GM18909 (cell line): ENCODE measurements at regions not wholly inside any gene's neighbourhood (a gene's known extent, or its start where the extent isn't known, plus 50 kb on each side); places are given as distances from the start of the nearest gene placed in this dataset.
"Not testable (repeated sequence)": the region's sequence is repeated elsewhere in the genome, so short reads cannot be mapped to it uniquely, and the experiment has no call there.

Experiments used
- ATAC-seq: cut with Tn5 transposase; IDR thresholded peaks from one replicate; pipeline ENCODE4 v1.9.1; 2021; ENCODE audit warnings: mild to moderate bottlenecking; ENCODE audit not compliant: unreplicated experiment, poor library complexity

DNA sequence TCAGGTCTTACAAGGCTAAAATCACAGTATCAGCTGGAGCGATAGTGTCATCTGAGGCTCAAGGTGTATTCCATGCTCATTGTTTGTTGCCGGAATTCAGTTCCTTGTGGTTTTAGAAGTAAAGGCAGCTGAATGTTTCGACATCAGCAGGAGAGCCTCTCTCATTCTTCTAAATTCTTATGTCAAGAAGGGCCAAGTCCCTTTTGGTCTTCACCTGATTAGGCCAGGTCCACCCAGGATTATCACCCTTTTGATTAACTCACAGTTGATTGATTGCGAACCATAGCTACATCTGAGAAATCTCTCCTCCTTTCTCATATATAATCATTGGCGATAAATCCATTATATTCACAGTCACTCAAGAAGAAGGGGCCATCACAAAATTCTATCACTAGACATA lies 806.7 kb upstream of the PRMT6 start:
- ATAC-seq = no peak

DNA sequence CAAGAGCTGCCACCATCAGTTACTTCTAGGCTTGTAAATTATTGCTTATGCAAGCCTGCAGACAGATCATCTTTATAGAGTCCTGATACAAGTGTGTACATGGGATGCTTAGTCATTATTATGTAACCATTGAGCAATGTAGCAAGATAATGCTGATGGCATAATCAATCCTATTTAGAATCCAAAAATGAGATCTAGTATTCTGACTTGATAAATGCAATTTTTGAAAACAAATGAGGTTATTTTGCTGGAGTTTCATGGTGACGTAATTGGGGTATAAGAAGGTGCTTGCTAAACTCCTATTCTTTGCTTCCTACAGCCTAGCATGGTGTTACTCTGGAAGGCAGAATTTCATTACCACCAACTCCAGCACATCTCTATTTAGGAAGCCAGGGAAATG lies 801.7 kb upstream of the PRMT6 start:
- ATAC-seq = no peak

DNA sequence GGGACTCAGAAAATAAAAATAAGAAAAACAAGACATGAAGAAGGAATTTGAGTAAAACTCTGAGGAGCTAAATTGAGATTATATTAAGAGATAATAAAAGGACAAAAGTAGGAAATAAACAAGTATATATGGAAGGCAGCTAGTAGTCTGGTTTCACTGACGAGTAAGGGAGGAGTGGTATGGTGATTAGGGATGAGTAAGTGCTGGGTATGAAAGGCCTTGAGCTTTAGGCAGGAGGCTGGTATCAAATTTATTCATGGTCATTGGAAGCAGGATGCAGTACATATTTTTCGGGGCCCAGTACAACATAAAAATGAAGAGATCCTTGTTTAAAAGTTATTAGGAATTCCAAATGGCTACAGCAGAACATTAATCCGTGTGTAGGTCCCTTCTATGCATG lies 789.7 kb upstream of the PRMT6 start:
- no peak for ATAC-seq

DNA sequence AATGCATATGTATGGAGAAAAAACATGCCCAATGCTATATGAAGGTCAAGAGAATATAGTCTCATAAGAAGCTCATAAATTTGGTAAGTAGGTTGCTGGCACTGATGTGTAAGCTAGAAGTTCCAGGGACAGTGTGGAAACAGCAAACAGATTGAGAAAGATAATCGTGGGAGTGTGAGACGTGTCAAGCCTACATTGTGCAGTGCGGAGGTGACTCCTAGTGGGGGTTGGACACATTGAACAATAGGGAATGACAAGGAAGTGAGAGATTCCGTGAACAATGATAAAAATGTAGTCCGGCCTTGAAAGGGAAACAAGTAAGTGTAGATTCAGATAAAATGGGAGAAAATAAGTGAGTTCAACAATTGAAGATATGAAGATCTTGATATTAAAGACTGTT lies 788.4 kb upstream of the PRMT6 start:
- no peak for ATAC-seq

DNA sequence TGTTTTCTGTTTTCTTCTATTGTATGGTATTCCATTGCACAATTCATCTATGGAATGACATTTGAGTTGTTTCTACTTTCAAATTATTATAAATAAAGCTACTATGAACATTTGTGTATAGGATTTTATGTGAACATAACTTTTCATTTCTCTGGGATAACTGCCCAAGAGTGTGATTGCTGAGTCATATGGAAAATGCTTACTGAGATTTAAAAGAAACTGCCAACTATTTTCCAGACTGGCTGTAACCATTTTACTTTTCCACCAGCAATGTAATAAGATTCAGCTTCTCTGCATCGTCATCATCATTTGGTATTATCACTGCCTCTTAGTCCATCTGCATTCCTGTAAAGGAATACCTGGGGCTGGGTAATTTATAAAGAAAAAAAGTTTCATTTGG lies 779.6 kb upstream of the PRMT6 start:
- ATAC-seq = no peak

DNA sequence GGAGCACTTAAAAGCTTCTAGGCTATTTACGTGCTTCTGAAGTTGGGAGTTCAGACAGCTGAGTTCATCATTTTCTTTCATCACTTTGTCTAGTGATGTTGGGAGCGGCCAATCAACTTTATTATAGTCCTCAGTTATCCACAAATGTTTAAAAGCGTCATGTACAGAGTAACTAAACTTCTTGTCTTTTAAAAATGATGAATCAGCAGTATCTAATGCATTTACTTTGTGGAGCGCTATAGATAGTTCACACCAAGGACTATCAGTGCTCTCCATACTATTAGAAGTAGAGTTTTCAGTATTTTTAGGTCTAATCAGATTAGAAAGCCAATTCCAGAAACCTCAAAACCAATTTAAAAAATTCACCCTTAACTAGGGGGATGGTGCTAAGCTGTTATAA lies 778.7 kb upstream of the PRMT6 start:
- no peak for ATAC-seq

DNA sequence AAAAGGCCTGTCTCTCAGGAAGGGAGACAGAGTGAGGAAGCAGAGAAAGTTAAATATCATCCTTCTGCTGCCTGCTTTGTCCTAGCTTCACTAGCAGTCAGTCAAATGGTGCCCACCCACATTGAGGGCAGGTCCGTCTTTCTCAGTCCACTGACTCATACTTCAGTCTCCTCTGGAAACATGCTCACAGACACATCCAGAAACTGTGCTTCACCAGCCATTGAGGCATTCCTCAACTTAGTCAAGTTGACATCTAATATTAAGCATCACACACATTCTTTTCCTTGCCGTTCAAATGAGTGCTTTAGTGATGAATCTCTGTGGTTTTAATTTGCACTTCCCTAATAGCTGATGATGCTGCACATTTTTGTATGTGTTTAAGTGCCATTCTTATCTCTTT lies 777.8 kb upstream of the PRMT6 start:
- no peak for ATAC-seq

DNA sequence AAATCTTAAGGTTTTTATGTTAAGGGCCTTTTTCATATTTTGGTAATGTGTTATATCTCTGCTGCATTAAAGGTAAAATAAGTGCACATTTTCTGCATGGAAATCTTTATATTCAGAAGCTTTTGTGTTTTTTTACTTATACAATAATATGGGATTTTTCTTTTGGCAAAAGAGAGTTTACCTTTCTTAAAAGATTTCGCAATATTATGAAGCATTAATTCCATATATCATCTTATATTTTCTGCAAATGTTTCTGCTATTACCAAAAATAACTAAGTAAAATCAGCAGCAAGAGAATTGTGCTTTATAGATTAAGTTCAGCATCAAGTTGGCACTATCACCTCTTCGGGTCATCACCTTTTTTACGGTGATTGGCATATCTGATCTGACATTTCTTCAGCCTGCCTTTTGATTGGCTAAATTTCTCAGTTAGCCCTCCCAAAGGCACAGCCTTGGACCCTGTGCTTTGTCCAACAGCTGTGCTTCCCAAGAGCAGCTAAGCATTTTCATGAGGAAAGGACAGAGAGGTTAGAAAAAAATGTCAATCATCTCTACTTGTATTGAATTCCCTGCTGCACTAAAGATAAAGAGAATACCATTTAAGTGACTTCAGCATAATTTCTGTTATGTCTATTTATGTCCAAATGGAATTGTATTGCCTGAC lies 767.1 kb upstream of the PRMT6 start:
- no peak for ATAC-seq

DNA sequence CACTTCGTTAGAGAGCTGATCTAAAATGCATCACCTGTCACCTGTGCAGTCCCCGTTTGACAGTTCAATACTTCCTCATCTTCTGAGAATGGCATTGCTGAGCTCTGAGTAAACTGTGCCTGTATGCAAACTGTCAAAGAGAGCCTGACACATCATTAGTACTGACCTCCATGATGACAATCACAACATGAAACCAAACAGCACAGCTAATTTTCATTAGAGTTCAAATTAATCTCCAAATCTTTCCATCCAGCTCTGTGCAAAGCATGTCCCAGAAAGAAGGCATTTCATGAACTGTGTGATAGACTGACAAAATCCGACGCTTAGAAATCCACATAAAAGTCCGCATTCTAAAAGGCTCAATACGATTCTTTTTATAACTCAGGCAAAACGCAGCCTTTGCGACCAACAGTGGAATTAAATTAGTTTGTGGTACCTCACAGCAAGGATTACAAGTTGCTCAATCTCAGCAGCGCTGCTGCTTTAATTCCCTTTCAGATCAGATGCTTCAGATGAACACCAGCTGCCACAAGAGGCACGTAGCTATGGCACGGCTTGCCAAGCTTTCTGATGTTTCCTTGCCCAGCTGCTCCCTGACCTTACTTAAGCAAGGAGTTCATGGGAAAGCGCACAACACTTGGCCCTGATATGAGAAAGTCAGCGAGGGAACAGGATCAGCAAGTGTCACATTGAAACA lies 765.5 kb upstream of the PRMT6 start:
- no peak for ATAC-seq

DNA sequence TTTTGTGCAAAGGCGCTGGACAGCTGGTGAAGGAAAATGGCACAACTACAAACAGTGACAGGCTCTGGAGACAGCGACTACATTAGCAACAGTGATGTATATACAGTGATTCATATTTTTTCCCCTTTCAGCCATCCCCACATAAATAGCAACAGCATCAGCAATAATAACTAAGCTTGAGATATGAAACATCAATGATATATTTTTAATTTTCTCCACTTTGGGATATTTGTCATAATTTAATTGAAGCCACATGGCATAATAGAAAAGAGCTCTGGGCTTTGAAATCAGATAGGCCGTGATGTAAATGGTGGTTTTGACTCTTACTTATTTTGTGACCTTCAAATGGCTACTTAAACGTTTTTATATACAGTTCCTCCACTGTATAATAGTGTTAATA lies 764.3 kb upstream of the PRMT6 start:
- ATAC-seq = no peak

DNA sequence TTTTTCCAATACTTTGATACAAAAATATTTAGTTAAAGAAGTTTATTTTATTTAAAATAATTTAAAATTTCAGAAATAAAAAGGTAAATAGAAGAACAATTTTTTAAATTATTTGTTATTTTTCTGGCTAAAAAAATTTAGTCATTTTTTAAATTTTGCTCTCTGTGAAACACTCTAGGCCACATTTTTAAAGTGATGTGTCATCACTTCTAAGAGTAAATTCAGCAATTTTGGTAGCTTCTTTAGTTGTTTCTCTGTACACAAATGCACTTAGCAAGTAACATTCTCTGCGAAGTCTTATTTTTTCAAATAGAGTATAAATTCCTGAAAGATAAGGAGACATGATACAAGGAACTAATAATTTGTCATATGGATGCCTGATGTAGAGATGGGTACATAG lies 760.0 kb upstream of the PRMT6 start:
- no peak for ATAC-seq

DNA sequence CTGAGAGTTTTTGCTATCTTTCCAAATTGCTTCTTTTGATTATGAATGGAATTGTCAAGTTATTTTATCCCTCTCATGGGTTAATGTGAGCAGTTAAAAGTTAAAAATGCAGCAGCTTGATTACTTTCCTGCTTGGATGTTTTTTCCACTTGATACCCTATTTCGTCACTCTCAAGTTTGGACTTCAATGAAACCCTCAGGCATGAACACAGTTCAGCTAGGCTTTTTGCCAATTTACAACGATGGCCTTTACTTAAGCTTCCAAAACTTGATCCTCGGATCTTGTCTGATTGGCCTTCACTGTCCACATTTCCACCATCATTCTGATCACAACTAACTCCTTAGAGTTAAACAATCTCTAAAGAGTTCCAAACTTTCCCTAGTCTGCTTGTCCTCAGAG lies 752.4 kb upstream of the PRMT6 start:
- ATAC-seq = no peak

DNA sequence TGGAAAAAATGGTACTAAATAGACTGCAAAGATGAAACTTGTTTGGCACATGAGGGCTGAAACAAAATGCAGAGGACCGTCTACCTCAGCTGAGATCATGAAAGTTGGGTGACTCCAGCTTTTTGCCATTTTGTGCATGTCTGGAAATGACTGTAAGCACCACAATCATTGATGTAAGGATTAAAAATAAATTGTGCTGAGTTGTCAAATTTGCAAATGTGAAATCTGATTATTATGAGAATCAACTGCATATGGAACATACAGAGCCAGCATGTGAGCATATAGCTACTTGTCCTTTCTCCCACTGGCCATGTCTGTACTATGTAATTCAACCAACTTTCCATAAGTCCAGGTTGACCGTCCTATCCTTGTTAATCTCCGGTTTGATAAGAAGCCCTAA lies 736.9 kb upstream of the PRMT6 start:
- no peak for ATAC-seq

DNA sequence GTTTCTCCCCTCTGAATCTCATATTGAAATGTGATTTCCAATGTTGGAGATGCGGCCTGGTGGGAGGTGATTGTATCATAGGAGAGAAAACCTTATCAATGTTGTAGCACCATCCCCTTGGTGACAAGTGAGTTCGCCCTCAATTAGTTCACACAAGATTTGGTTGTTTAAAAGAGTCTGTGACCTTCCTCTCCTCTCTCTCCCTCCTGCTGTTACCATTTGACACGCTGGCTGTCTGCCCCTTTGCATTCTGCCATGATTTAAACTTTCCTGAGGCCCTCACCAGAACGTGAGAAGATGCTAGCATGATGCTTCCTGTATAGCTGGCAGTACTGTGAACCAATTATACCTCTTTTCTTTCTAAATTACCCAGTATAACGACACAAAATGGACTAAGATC lies 730.9 kb upstream of the PRMT6 start:
- ATAC-seq = no peak

DNA sequence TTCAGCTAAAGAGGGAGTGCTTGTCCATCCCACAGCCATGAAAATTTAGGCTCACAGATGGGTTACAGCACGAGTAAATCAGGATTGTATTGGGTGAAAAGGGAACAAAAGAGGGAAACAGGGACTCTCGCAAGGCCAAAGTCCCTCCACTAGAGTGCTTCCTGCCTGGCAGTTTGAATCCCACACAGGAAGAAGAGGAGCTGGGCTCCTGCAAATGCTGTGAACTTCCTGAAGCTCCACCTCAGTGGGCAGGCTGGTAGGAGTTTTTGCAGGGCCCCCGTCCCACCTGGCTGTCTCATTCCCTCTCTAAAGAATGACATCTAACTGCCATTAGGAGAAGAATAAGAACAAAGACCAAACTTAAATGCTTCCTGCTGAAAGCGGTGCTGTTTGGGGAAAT lies 712.0 kb upstream of the PRMT6 start:
- no peak for ATAC-seq

DNA sequence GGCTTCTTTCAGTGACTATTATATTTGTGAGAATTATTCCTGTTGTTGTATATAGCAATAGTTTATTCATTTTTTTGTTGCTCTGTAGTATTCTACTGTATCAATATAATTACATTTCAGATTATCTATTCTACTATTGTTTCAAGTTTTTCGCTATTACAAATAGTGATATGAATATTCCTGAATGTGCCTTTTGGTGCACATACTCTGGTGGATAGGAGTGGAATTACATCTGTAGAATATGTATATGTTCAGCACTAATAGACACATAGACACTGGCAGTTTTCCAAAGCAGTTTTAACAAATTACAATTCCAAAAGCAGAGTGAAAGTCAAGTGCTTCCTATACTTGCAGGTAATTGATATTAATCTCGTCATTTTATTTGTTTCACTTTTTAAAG lies 696.2 kb upstream of the PRMT6 start:
- no peak for ATAC-seq

DNA sequence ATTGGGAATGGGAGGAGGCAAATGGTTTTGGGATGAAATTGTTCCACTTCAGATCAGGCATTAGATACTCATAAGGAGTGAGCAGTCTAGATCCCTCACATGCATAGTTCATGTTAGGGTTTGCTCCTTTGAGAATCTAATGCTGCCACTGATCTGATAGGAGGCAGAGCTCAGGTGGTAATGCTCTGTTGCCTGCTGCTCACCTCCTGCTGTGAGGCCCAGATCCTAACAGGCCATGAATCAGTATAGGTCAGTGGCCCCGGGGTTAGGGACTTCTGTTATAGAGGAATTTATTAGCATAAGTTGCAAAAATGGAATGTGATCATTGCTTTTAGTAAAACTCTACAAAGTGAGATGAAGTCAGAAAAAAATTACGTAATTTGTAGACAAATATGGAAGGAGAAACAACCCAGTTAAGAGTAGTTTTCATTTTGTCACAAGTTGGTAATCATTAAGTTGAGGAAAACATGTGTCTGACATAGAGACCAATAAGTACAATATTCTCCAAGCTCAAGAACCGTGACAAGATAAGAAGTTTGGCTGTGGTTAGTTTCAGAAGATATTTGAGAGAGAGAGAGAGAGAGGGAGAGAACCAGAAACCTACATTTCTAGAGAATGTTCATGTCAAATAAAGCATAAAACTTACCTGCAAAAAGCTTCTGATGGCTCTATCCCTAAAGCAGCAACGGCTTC lies 689.7 kb upstream of the PRMT6 start:
- ATAC-seq = no peak

DNA sequence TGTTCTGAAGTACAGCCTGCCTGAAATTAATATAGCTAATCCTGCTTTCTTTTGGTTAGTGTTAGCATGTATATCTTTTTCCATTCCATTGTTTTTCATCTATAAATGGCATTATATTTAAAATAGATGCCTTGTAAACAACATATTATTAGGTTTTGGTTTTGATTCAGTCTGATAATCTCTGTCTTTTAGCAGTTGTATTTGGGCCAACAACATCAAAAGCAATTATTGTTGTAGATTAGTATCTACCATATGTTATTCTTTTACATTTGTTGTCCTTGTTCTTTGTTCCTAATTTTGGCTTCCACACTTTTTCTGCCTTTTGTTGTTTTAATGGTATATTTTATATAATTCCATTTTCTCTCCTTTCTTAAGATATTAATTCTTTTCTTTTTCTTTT lies 678.2 kb upstream of the PRMT6 start:
- no peak for ATAC-seq

DNA sequence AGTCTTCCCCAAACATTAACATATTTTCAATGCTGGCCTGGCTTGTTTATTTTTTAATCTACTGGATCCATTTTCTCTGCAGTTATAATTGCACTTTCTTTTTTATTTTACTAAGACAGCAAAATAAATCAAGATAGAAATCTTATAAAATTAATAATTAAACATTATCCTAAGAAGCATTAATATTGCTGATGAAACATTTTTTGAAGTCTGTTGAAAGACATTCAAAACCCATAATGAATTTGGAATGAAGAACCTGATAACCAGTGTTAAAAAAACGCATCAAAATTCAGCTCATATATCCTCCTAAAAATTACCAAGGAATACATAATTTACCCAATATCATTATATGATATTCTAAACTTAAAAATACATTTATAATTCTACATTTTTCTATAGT lies 675.7 kb upstream of the PRMT6 start:
- no peak for ATAC-seq

DNA sequence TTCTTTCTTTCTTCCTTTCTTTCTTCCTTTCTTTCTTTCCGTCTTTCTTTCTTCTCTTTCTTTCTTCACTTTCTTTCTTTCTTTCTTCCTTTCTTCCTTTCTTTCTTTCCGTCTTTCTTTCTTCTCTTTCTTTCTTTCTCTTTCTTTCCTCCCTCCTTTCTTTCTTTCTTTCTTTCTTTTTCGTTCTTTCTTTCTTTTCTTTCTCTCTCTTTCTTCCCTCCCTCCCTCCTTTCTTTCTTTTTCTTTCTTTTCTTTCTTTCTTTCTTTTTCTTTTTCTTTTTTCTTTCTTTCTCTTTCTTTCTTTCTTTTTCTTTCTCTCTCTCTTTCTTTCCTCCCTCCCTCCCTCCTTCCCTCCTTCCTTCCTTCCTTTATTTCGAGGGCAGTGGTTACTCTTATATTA lies 667.3 kb upstream of the PRMT6 start:
- ATAC-seq = not testable (repeated sequence)

DNA sequence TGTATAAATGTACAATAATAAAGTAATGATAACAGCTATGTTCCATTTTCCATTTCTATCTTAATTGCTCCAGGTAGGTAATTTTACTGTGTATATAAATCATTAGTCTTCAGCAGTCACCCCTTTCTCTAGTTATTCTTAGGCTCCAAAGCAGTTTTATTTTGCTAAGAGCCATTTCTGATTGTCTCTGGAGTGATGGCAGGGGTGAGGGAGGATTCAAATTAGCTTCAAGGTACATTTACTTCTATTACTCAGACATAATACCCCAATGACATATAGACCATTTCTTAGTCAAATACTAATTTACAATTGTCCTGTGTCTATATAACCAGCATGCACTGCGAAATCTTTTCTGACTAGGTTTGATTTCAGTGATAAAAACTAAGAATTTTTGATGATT lies 663.4 kb upstream of the PRMT6 start:
- ATAC-seq = no peak

DNA sequence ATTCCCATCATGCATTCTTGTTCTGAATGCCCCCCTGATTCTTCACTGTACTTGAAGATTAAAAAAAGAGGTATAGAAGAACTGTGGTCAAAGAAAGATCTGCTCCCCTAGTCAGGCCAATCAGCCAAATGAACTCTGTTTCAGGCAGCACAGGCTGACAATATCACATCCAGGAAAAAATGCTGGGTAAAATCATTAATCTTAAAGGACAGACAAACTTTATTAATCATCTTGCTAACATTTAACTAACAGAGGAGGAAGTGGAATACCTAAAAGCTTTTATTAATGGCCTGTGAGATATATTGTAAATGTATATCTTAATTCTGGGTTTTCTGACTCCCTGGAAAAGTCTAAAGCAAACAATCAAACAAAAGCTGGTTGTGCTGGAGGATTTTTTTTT lies 660.5 kb upstream of the PRMT6 start:
- ATAC-seq = no peak
